Neural progenitor cell (in vitro differentiated cells): ENCODE measurements at regions not wholly inside any gene's neighbourhood (a gene's known extent, or its start where the extent isn't known, plus 50 kb on each side); places are given as distances from the start of the nearest gene placed in this dataset.
A peak's percentile ranks its signal among the peaks of the same experiment; 100 is the strongest.

Source experiments
- DNase-seq: peaks from one replicate; pipeline ENCODE4 v3.0.0-alpha.2; 2016; ENCODE audit warnings: low spot score
- H2AFZ ChIP-seq: fragments of 200-600 bp; sonication (generic); replicated peaks from 2 replicates; pipeline ENCODE4 v1.6.1; 2016; ENCODE audit warnings: antibody characterized with exemption
- H3F3A ChIP-seq: fragments of 200-600 bp; sonication (generic); 2 replicates; pipeline ENCODE4 v1.6.1; 2016; ENCODE audit warnings: antibody characterized with exemption, low read depth
- H3K27ac ChIP-seq: fragments of 200-600 bp; sonication (generic); 2 replicates; pipeline ENCODE4 v1.5.1; 2016; ENCODE audit warnings: mild to moderate bottlenecking
- H3K27me3 ChIP-seq: fragments of 200-600 bp; sonication (generic); 2 replicates; pipeline ENCODE4 v1.6.1; 2016; ENCODE audit warnings: mild to moderate bottlenecking, moderate library complexity
- H3K36me3 ChIP-seq: fragments of 200-600 bp; sonication (generic); 2 replicates; pipeline ENCODE4 v1.5.1; 2016
- H3K4me1 ChIP-seq: fragments of 200-600 bp; sonication (generic); 2 replicates; pipeline ENCODE4 v1.6.1; 2016; ENCODE audit warnings: mixed run types
- H3K4me2 ChIP-seq: fragments of 200-600 bp; sonication (generic); 2 replicates; pipeline ENCODE4 v1.6.1; 2016
- H3K4me3 ChIP-seq: fragments of 200-600 bp; sonication (generic); 2 replicates; pipeline ENCODE4 v1.5.1; 2016
- H3K79me2 ChIP-seq: fragments of 200-600 bp; sonication (generic); 2 replicates; pipeline ENCODE4 v1.6.1; 2016; ENCODE audit warnings: low read depth
- H3K9ac ChIP-seq: fragments of 200-600 bp; sonication (generic); 2 replicates; pipeline ENCODE4 v1.6.1; 2016
- H3K9me3 ChIP-seq: fragments of 200-600 bp; sonication (generic); 2 replicates; pipeline ENCODE4 v1.5.1; 2016; ENCODE audit warnings: low read depth
- H4K20me1 ChIP-seq: fragments of 200-600 bp; sonication (generic); 2 replicates; pipeline ENCODE4 v1.6.1; 2016; ENCODE audit warnings: low read depth
- H3K27ac Mint-ChIP-seq: 3 replicates; pipeline ENCODE4 v1.8.0; 2021; ENCODE audit warnings: mixed read lengths
- H3K27me3 Mint-ChIP-seq: 2 replicates; pipeline ENCODE4 v1.8.0; 2022; ENCODE audit warnings: low read depth, mild to moderate bottlenecking, inconsistent platforms, moderate library complexity, mixed read lengths; ENCODE audit not compliant: insufficient read depth
- H3K36me3 Mint-ChIP-seq: 3 replicates; pipeline ENCODE4 v1.8.0; 2021; ENCODE audit warnings: mixed read lengths
- H3K4me1 Mint-ChIP-seq: 3 replicates; pipeline ENCODE4 v1.8.0; 2021; ENCODE audit warnings: mixed read lengths
- H3K4me3 Mint-ChIP-seq: 3 replicates; pipeline ENCODE4 v1.8.0; 2021; ENCODE audit warnings: mild to moderate bottlenecking, moderate library complexity, mixed read lengths
- H3K9me3 Mint-ChIP-seq: 3 replicates; pipeline ENCODE4 v1.8.0; 2020; ENCODE audit warnings: mixed read lengths
- CTCF ChIP-seq: fragments of 200-600 bp; sonication (generic); IDR thresholded peaks from 2 replicates; pipeline ENCODE4 v1.5.1; 2017; ENCODE audit warnings: antibody characterized with exemption, mild to moderate bottlenecking
- EZH2 ChIP-seq: fragments of 200-600 bp; sonication (generic); IDR thresholded peaks from 2 replicates; pipeline ENCODE4 v1.6.1; 2017; ENCODE audit warnings: antibody characterized with exemption, mild to moderate bottlenecking, moderate library complexity
- EZH2phosphoT487 ChIP-seq: fragments of 200-600 bp; sonication (generic); IDR thresholded peaks from 2 replicates; pipeline ENCODE4 v1.6.1; 2017; ENCODE audit warnings: antibody characterized with exemption

DNA sequence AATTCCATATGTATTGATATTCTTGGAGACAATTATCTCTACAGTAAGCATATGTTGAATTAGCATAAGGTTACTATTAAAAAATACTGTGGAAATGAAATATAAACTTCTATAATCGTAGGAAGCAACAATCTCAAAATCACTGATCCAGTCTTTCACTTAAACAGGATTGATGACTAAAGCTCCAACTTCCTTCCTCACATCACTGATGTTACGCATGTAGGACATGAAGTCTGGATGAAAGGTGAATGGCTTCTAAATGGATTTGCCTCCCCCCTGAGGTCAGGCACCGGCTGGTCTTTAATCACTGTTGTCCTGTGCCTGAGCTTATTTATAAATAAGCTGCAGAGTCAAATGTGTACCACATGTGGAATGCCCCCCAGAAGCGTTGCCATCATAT is 157.1 kb upstream of the NFIB start:
- TF ChIP-seq CTCF = no peak
- TF ChIP-seq EZH2 = no peak
- TF ChIP-seq EZH2phosphoT487 = no peak
- no peaks in the 10 kb centered on the region for H3K9me3 ChIP-seq
- no peak overlapping the region for H2AFZ ChIP-seq
- no peaks in the 10 kb centered on the region for H3K27me3 ChIP-seq
- no peak overlapping the region for H3K27ac ChIP-seq
- peaks cover 12% of the 10 kb centered on the region for H3K4me1 ChIP-seq
- no peaks in the 10 kb centered on the region for H4K20me1 ChIP-seq
- Mint-ChIP-seq H3K9me3 (peaks cover 5% of the 10 kb centered on the region), H3K4me3 (no peak overlapping the region), H3K27me3 (peaks cover 6% of the 10 kb centered on the region), H3K27ac (no peak overlapping the region), H3K4me1 (peaks cover 12% of the 10 kb centered on the region), H3K36me3 (no peaks in the 10 kb centered on the region)
- no peak overlapping the region for H3K4me2 ChIP-seq
- H3F3A ChIP-seq = peaks cover 13% of the 10 kb centered on the region
- H3K36me3 ChIP-seq = no peaks in the 10 kb centered on the region
- no peak for DNase-seq
- no peaks in the 10 kb centered on the region for H3K79me2 ChIP-seq
- no peak overlapping the region for H3K9ac ChIP-seq
- no peak overlapping the region for H3K4me3 ChIP-seq

DNA sequence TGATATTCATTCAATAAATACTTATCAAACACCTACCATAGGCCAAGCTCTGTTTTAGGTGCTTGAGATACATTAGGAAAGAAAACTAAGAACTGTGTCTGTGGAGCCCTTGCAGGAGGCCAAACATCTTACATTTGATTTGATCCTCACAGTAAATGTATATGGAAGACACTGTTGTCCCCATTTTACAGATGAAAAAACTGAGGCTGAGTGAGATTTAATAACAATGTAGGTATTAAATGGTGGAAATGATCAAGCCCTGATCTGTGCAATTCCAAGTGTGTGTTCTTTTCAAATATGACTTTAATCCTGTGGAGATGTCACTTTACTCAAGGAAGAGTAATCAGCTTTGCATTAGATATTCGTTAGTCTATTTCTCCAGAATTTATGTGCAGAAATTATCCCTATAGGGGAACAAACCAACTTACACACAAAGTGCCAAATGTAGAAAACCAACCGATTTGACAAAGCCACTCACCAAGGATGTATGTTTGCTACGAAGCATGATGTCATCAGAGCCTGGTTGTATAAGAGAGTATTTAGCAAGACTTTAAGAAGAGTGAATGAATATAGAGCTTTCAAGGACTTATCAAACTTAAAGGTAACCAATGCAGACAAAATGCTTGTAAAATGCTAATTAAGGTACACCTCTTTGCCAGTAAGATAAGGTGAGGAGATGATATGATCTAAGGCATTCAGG is 153.9 kb upstream of the NFIB start:
- H3F3A ChIP-seq = peaks cover 17% of the 10 kb centered on the region
- TF ChIP-seq EZH2 (no peak), EZH2phosphoT487 (no peak), CTCF (no peak)
- peaks cover 5% of the 10 kb centered on the region for H3K9me3 Mint-ChIP-seq
- H3K4me3 ChIP-seq = no peak overlapping the region
- no peak overlapping the region for H3K27ac Mint-ChIP-seq
- H3K4me2 ChIP-seq = no peak overlapping the region
- no peaks in the 10 kb centered on the region for H3K36me3 Mint-ChIP-seq
- H4K20me1 ChIP-seq = no peaks in the 10 kb centered on the region
- no peak overlapping the region for H3K9ac ChIP-seq
- no peaks in the 10 kb centered on the region for H3K9me3 ChIP-seq
- no peaks in the 10 kb centered on the region for H3K27me3 ChIP-seq
- no peak for DNase-seq
- no peak overlapping the region for H2AFZ ChIP-seq
- peaks cover 7% of the 10 kb centered on the region for H3K27me3 Mint-ChIP-seq
- no peaks in the 10 kb centered on the region for H3K79me2 ChIP-seq
- no peak overlapping the region for H3K4me3 Mint-ChIP-seq
- H3K36me3 ChIP-seq = no peaks in the 10 kb centered on the region
- no peak overlapping the region for H3K27ac ChIP-seq
- peaks cover 18% of the 10 kb centered on the region for H3K4me1 Mint-ChIP-seq
- H3K4me1 ChIP-seq = peaks cover 16% of the 10 kb centered on the region

DNA sequence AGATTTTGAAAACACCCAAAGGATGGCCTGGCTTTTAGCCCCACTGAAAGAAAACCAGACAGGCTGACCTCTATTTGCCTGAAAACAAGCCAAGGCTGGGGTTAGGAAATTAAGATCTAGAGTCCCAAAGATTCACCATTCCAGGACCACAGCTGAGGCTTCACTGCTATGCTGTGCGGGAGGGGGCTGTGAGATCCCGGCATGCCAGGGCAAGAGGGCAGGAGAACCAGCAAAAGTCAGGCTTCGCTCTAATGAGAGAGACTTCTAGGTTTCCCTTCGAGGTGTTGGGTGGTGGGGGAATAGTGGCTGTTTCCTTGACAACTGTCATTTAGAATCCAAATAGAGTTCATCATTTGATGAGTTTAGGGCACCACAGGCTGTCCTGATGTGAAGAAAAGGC is 152.9 kb upstream of the NFIB start:
- Histone ChIP-seq H3K79me2 (no peaks in the 10 kb centered on the region), H3K36me3 (no peaks in the 10 kb centered on the region), H3K4me1 (peaks cover 16% of the 10 kb centered on the region), H3F3A (peaks cover 17% of the 10 kb centered on the region), H3K27ac (no peak overlapping the region), H3K4me3 (no peak overlapping the region), H3K9ac (no peak overlapping the region), H4K20me1 (no peaks in the 10 kb centered on the region), H2AFZ (peak overlapping the region; percentile 60), H3K4me2 (peak overlapping the region; percentile 46), H3K27me3 (no peaks in the 10 kb centered on the region), H3K9me3 (no peaks in the 10 kb centered on the region)
- Mint-ChIP-seq H3K36me3 (no peaks in the 10 kb centered on the region), H3K4me1 (peaks cover 18% of the 10 kb centered on the region), H3K9me3 (peaks cover 5% of the 10 kb centered on the region), H3K27ac (peak overlapping the region; percentile 29), H3K4me3 (no peak overlapping the region), H3K27me3 (peaks cover 7% of the 10 kb centered on the region)
- TF ChIP-seq CTCF (no peak), EZH2phosphoT487 (no peak), EZH2 (no peak)
- DNase-seq = no peak
